ENCODE measurements at regions not wholly inside any gene's neighbourhood (a gene's known extent, or its start where the extent isn't known, plus 50 kb on each side); places are given as distances from the start of the nearest gene placed in this dataset.
"Not testable (repeated sequence)": the region's sequence is repeated elsewhere in the genome, so short reads cannot be mapped to it uniquely, and the experiment has no call there.

- DNase-seq, result no peak
Measured at GRCh38 chr7:106583706-106584690, 77.0 kb downstream of the CCDC71L start.

- DNase-seq, result no peak
Measured at GRCh38 chr7:106583100-106583499, 77.9 kb downstream of the CCDC71L start.

GRCh38 chr7:106582365-106582764 is 78.6 kb downstream of the CCDC71L start:
- no peak for DNase-seq

- not testable (repeated sequence) for DNase-seq
Measured at GRCh38 chr7:106579086-106579485, 81.9 kb downstream of the CCDC71L start.

- no peak for DNase-seq
Measured at GRCh38 chr7:106575138-106575823, 85.7 kb downstream of the CCDC71L start.

GRCh38 chr7:106573738-106574137 is 87.2 kb downstream of the CCDC71L start:
- DNase-seq, result no peak

GRCh38 chr7:106573125-106573663 is 87.8 kb downstream of the CCDC71L start:
- DNase-seq, result no peak

- DNase-seq, result no peak
Measured at GRCh38 chr7:106572394-106573124, 88.4 kb downstream of the CCDC71L start.

- DNase-seq, result no peak
Measured at GRCh38 chr7:106571563-106571962, 89.4 kb downstream of the CCDC71L start.

GRCh38 chr7:106570948-106571418 is 90.0 kb downstream of the CCDC71L start:
- no peak for DNase-seq

GRCh38 chr7:106570146-106570545 is 90.8 kb downstream of the CCDC71L start:
- no peak for DNase-seq

GRCh38 chr7:106569500-106569929 is 91.4 kb downstream of the CCDC71L start:
- DNase-seq, result no peak

- no peak for DNase-seq
Measured at GRCh38 chr7:106568680-106569499, 92.1 kb downstream of the CCDC71L start.

- no peak for DNase-seq
Measured at GRCh38 chr7:106568002-106568679, 92.8 kb downstream of the CCDC71L start.

- not testable (repeated sequence) for DNase-seq
Measured at GRCh38 chr7:106567204-106568001, 93.6 kb downstream of the CCDC71L start.

GRCh38 chr7:106566672-106567071 is 94.3 kb downstream of the CCDC71L start:
- no peak for DNase-seq

GRCh38 chr7:106566196-106566595 is 94.8 kb downstream of the CCDC71L start:
- DNase-seq, result no peak

- DNase-seq, result no peak
Measured at GRCh38 chr7:106565428-106565827, 95.5 kb downstream of the CCDC71L start.

GRCh38 chr7:106563466-106564150 is 97.3 kb downstream of the CCDC71L start:
- DNase-seq, result no peak
